Fibroblast of lung (primary cell): ENCODE measurements at regions not wholly inside any gene's neighbourhood (a gene's known extent, or its start where the extent isn't known, plus 50 kb on each side); places are given as distances from the start of the nearest gene placed in this dataset.

ENCODE experiments used
- CTCF ChIP-seq, 2 donors: IDR thresholded peaks in 1 of 2; conservative IDR thresholded peaks in 1 of 2; 1 replicate in 1 of 2; 2 replicates in 1 of 2; pipeline ENCODE4 v1.5.1; 2011 to 2012; ENCODE audit warnings: low read length in 2 of 2, control low read depth in 1 of 2, inconsistent platforms in 1 of 2, low read depth in 1 of 2, mild to moderate bottlenecking in 1 of 2
- EZH2 ChIP-seq: IDR thresholded peaks from 2 replicates; pipeline ENCODE4 v1.5.1; 2012; ENCODE audit warnings: low read length, control low read depth, mild to moderate bottlenecking; ENCODE audit errors: missing control alignments

DNA sequence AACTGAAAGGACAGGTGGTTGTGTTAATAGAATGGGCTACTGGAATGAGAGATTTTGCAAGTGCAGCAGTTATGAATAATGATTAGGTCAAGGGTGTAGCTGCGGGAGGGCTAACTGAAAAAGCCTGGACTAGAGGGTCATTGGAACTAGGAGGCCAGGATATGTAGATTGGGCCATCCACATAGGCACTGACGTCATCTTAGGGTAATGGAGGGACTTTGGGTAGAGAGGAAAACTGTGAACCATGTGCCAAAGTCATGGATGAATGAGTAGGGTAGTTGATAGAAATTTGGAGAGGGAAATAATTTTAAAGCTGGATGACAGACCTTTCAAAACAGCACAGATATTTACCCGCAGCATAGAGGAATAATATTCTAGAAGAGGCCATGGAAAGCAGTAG is 123.6 kb upstream of the SLITRK2 start:
- TF ChIP-seq CTCF (conservative IDR thresholded peaks at IDR 0.05 in 1 of 2, IDR thresholded peaks at IDR 0.05 in 1 of 2; ENCODE audit: low read depth in 1 of 2, low read length in 2 of 2) (no peak), EZH2 (no peak)
